ENCODE measurements at regions not wholly inside any gene's neighbourhood (a gene's known extent, or its start where the extent isn't known, plus 50 kb on each side); places are given as distances from the start of the nearest gene placed in this dataset.

- Histone ChIP-seq H4K8ac (ENCODE audit: low read length) (no peak overlapping the region), H4K91ac (ENCODE audit: low read length) (no peak overlapping the region), H3K79me1 (replicated peaks; ENCODE audit: low read length, poor library complexity, severe bottlenecking) (no peaks in the 10 kb centered on the region), H3K9me3 (ENCODE audit: control insufficient read depth, low read length) (no peaks in the 10 kb centered on the region), H3K4ac (ENCODE audit: low read depth in 1 of 2, low read length in 2 of 2) (no peak overlapping the region), H3K18ac (ENCODE audit: low read depth in 1 of 2, low read length in 2 of 2) (no peak overlapping the region), H3K14ac (ENCODE audit: low read length in 2 of 2) (no peak overlapping the region), H2BK15ac (ENCODE audit: low read depth, poor library complexity, severe bottlenecking) (no peak overlapping the region), H2BK12ac (ENCODE audit: low read length in 2 of 2) (no peak overlapping the region), H3K4me1 (ENCODE audit: control insufficient read depth, insufficient read depth, low read depth, low read length) (no peaks in the 10 kb centered on the region), H3K4me3 (ENCODE audit: insufficient read depth in 1 of 2, low read depth in 1 of 2, low read length in 2 of 2) (no peak overlapping the region), H2AFZ (ENCODE audit: low read depth, low read length) (no peak overlapping the region), H3K23ac (ENCODE audit: low read length in 2 of 2) (no peak overlapping the region), H3K4me2 (ENCODE audit: low read length, poor library complexity, severe bottlenecking) (no peak overlapping the region), H2BK5ac (ENCODE audit: low read depth, low read length, poor library complexity, severe bottlenecking) (no peak overlapping the region), H2BK120ac (ENCODE audit: low read depth, low read length) (no peak overlapping the region), H3K9ac (ENCODE audit: low read length) (no peak overlapping the region), H3K27me3 (ENCODE audit: control insufficient read depth in 1 of 2, insufficient read depth in 1 of 2, low read length in 2 of 2) (peaks cover 29 to 57% of the 10 kb centered on the region in 2 experiments), H3K27ac (ENCODE audit: low read length, poor library complexity, severe bottlenecking) (no peak overlapping the region), H2AK5ac (ENCODE audit: low read length, severe bottlenecking) (no peak overlapping the region), H3K36me3 (ENCODE audit: control insufficient read depth in 1 of 2, insufficient read depth in 2 of 2, low read depth in 1 of 2, low read length in 2 of 2) (no peaks in the 10 kb centered on the region)
- whole genome bisulfite sequencing = 72% methylated on average over 6 of the region's 6 CpGs
- DNase-seq = no peak
Observed at GRCh38 chr15:77724715-77725114, 92.0 kb upstream of the LINGO1 start.

GRCh38 chr15:77723756-77724155 lies 91.0 kb upstream of the LINGO1 start:
- H2BK12ac ChIP-seq (ENCODE audit: low read length in 2 of 2) = no peak overlapping the region
- H3K9ac ChIP-seq (ENCODE audit: low read length) = no peak overlapping the region
- H2BK5ac ChIP-seq (ENCODE audit: low read depth, low read length, poor library complexity, severe bottlenecking) = no peak overlapping the region
- no peaks in the 10 kb centered on the region for H3K9me3 ChIP-seq (ENCODE audit: control insufficient read depth, low read length)
- H2BK15ac ChIP-seq (ENCODE audit: low read depth, poor library complexity, severe bottlenecking) = no peak overlapping the region
- H3K4me1 ChIP-seq (ENCODE audit: control insufficient read depth, insufficient read depth, low read depth, low read length) = no peaks in the 10 kb centered on the region
- 94% methylated on average over 11 of the region's 16 CpGs for WGBS
- DNase-seq = no peak
- no peaks in the 10 kb centered on the region for H3K79me1 ChIP-seq (replicated peaks; ENCODE audit: low read length, poor library complexity, severe bottlenecking)
- no peak overlapping the region for H4K91ac ChIP-seq (ENCODE audit: low read length)
- H3K4me3 ChIP-seq (ENCODE audit: insufficient read depth in 1 of 2, low read depth in 1 of 2, low read length in 2 of 2) = no peak overlapping the region
- H2AK5ac ChIP-seq (ENCODE audit: low read length, severe bottlenecking) = no peak overlapping the region
- no peak overlapping the region for H3K14ac ChIP-seq (ENCODE audit: low read length in 2 of 2)
- H3K27ac ChIP-seq (ENCODE audit: low read length, poor library complexity, severe bottlenecking) = no peak overlapping the region
- H3K4ac ChIP-seq (ENCODE audit: low read depth in 1 of 2, low read length in 2 of 2) = no peak overlapping the region
- H3K23ac ChIP-seq (ENCODE audit: low read length in 2 of 2) = no peak overlapping the region
- H3K36me3 ChIP-seq (ENCODE audit: control insufficient read depth in 1 of 2, insufficient read depth in 2 of 2, low read depth in 1 of 2, low read length in 2 of 2) = no peaks in the 10 kb centered on the region
- no peak overlapping the region for H2BK120ac ChIP-seq (ENCODE audit: low read depth, low read length)
- peaks cover 19 to 57% of the 10 kb centered on the region in 2 experiments for H3K27me3 ChIP-seq (ENCODE audit: control insufficient read depth in 1 of 2, insufficient read depth in 1 of 2, low read length in 2 of 2)
- no peak overlapping the region for H4K8ac ChIP-seq (ENCODE audit: low read length)
- H3K4me2 ChIP-seq (ENCODE audit: low read length, poor library complexity, severe bottlenecking) = no peak overlapping the region
- no peak overlapping the region for H2AFZ ChIP-seq (ENCODE audit: low read depth, low read length)
- H3K18ac ChIP-seq (ENCODE audit: low read depth in 1 of 2, low read length in 2 of 2) = no peak overlapping the region

- no peak overlapping the region for H3K27ac ChIP-seq (ENCODE audit: low read length, poor library complexity, severe bottlenecking)
- no peak overlapping the region for H2BK5ac ChIP-seq (ENCODE audit: low read depth, low read length, poor library complexity, severe bottlenecking)
- no peak overlapping the region for H3K4me2 ChIP-seq (ENCODE audit: low read length, poor library complexity, severe bottlenecking)
- DNase-seq = no peak
- H3K14ac ChIP-seq (ENCODE audit: low read length in 2 of 2) = no peak overlapping the region
- H3K23ac ChIP-seq (ENCODE audit: low read length in 2 of 2) = no peak overlapping the region
- no peaks in the 10 kb centered on the region for H3K9me3 ChIP-seq (ENCODE audit: control insufficient read depth, low read length)
- no peak overlapping the region for H3K18ac ChIP-seq (ENCODE audit: low read depth in 1 of 2, low read length in 2 of 2)
- H4K8ac ChIP-seq (ENCODE audit: low read length) = no peak overlapping the region
- WGBS = 60% methylated on average over 15 of the region's 18 CpGs
- no peak overlapping the region for H3K9ac ChIP-seq (ENCODE audit: low read length)
- H3K4me3 ChIP-seq (ENCODE audit: insufficient read depth in 1 of 2, low read depth in 1 of 2, low read length in 2 of 2) = no peak overlapping the region
- no peak overlapping the region for H2BK120ac ChIP-seq (ENCODE audit: low read depth, low read length)
- H2AK5ac ChIP-seq (ENCODE audit: low read length, severe bottlenecking) = no peak overlapping the region
- H2BK12ac ChIP-seq (ENCODE audit: low read length in 2 of 2) = no peak overlapping the region
- no peak overlapping the region for H2AFZ ChIP-seq (ENCODE audit: low read depth, low read length)
- no peaks in the 10 kb centered on the region for H3K79me1 ChIP-seq (replicated peaks; ENCODE audit: low read length, poor library complexity, severe bottlenecking)
- H3K4me1 ChIP-seq (ENCODE audit: control insufficient read depth, insufficient read depth, low read depth, low read length) = no peaks in the 10 kb centered on the region
- H3K4ac ChIP-seq (ENCODE audit: low read depth in 1 of 2, low read length in 2 of 2) = no peak overlapping the region
- H3K27me3 ChIP-seq (ENCODE audit: control insufficient read depth in 1 of 2, insufficient read depth in 1 of 2, low read length in 2 of 2) = peaks cover 15 to 57% of the 10 kb centered on the region in 2 experiments
- H2BK15ac ChIP-seq (ENCODE audit: low read depth, poor library complexity, severe bottlenecking) = no peak overlapping the region
- no peaks in the 10 kb centered on the region for H3K36me3 ChIP-seq (ENCODE audit: control insufficient read depth in 1 of 2, insufficient read depth in 2 of 2, low read depth in 1 of 2, low read length in 2 of 2)
- no peak overlapping the region for H4K91ac ChIP-seq (ENCODE audit: low read length)
Observed at GRCh38 chr15:77722759-77723460, 90.2 kb upstream of the LINGO1 start.

GRCh38 chr15:77721963-77722362 lies 89.3 kb upstream of the LINGO1 start:
- no peak overlapping the region for H3K4me3 ChIP-seq (ENCODE audit: insufficient read depth in 1 of 2, low read depth in 1 of 2, low read length in 2 of 2)
- H2BK120ac ChIP-seq (ENCODE audit: low read depth, low read length) = no peak overlapping the region
- H2AFZ ChIP-seq (ENCODE audit: low read depth, low read length) = no peak overlapping the region
- H3K23ac ChIP-seq (ENCODE audit: low read length in 2 of 2) = no peak overlapping the region
- no peak overlapping the region for H3K18ac ChIP-seq (ENCODE audit: low read depth in 1 of 2, low read length in 2 of 2)
- no peak overlapping the region for H3K4ac ChIP-seq (ENCODE audit: low read depth in 1 of 2, low read length in 2 of 2)
- H2BK5ac ChIP-seq (ENCODE audit: low read depth, low read length, poor library complexity, severe bottlenecking) = no peak overlapping the region
- no peak overlapping the region for H4K91ac ChIP-seq (ENCODE audit: low read length)
- H3K4me2 ChIP-seq (ENCODE audit: low read length, poor library complexity, severe bottlenecking) = no peak overlapping the region
- H2BK15ac ChIP-seq (ENCODE audit: low read depth, poor library complexity, severe bottlenecking) = no peak overlapping the region
- no peak overlapping the region for H3K9ac ChIP-seq (ENCODE audit: low read length)
- H2BK12ac ChIP-seq (ENCODE audit: low read length in 2 of 2) = no peak overlapping the region
- no peak overlapping the region for H3K27ac ChIP-seq (ENCODE audit: low read length, poor library complexity, severe bottlenecking)
- H3K27me3 ChIP-seq (ENCODE audit: control insufficient read depth in 1 of 2, insufficient read depth in 1 of 2, low read length in 2 of 2) = peaks cover 13 to 59% of the 10 kb centered on the region in 2 experiments
- no peaks in the 10 kb centered on the region for H3K79me1 ChIP-seq (replicated peaks; ENCODE audit: low read length, poor library complexity, severe bottlenecking)
- DNase-seq = no peak
- no peak overlapping the region for H3K14ac ChIP-seq (ENCODE audit: low read length in 2 of 2)
- H2AK5ac ChIP-seq (ENCODE audit: low read length, severe bottlenecking) = no peak overlapping the region
- H3K4me1 ChIP-seq (ENCODE audit: control insufficient read depth, insufficient read depth, low read depth, low read length) = no peaks in the 10 kb centered on the region
- H4K8ac ChIP-seq (ENCODE audit: low read length) = no peak overlapping the region
- no peaks in the 10 kb centered on the region for H3K36me3 ChIP-seq (ENCODE audit: control insufficient read depth in 1 of 2, insufficient read depth in 2 of 2, low read depth in 1 of 2, low read length in 2 of 2)
- WGBS = 76% methylated on average over 6 of the region's 7 CpGs
- H3K9me3 ChIP-seq (ENCODE audit: control insufficient read depth, low read length) = no peaks in the 10 kb centered on the region
